Endodermal cell (in vitro differentiated cells): ENCODE measurements at regions not wholly inside any gene's neighbourhood (a gene's known extent, or its start where the extent isn't known, plus 50 kb on each side); places are given as distances from the start of the nearest gene placed in this dataset.

Experiments used
- DNase-seq: peaks from one replicate; pipeline ENCODE4 v3.0.0-alpha.2; 2017
- H3K27ac ChIP-seq: 2 replicates; pipeline ENCODE4 v1.5.1; 2013; ENCODE audit warnings: mild to moderate bottlenecking, low read depth, low read length, moderate library complexity
- H3K27me3 ChIP-seq: 2 replicates; pipeline ENCODE4 v1.6.1; 2013; ENCODE audit warnings: mild to moderate bottlenecking, low read length, moderate library complexity; ENCODE audit not compliant: insufficient read depth, control insufficient read depth, poor library complexity, severe bottlenecking
- H3K36me3 ChIP-seq: 2 replicates; pipeline ENCODE4 v1.7.0; 2013; ENCODE audit warnings: mild to moderate bottlenecking, low read length, moderate library complexity; ENCODE audit not compliant: control insufficient read depth, insufficient read depth
- H3K4me1 ChIP-seq: one replicate; pipeline ENCODE4 v1.7.0; 2013; ENCODE audit warnings: low read length; ENCODE audit not compliant: control insufficient read depth, insufficient read depth
- H3K4me3 ChIP-seq: 2 replicates; pipeline ENCODE4 v1.5.1; 2013; ENCODE audit warnings: mild to moderate bottlenecking, low read length, moderate library complexity
- H3K9ac ChIP-seq: 2 replicates; pipeline ENCODE4 v1.6.1; 2013; ENCODE audit warnings: mild to moderate bottlenecking, low read length, moderate library complexity; ENCODE audit not compliant: poor library complexity, severe bottlenecking; ENCODE audit errors: extremely low read depth
- H3K9me3 ChIP-seq: 2 replicates; pipeline ENCODE4 v1.6.1; 2013; ENCODE audit warnings: mild to moderate bottlenecking, low read length, moderate library complexity; ENCODE audit not compliant: control insufficient read depth
- H3K27ac Mint-ChIP-seq: 2 replicates; pipeline ENCODE4 v1.8.0; 2020; ENCODE audit warnings: mixed read lengths
- H3K27me3 Mint-ChIP-seq: 2 replicates; pipeline ENCODE4 v1.8.0; 2021; ENCODE audit warnings: mild to moderate bottlenecking, mixed read lengths; ENCODE audit not compliant: insufficient read depth
- H3K36me3 Mint-ChIP-seq: 2 replicates; pipeline ENCODE4 v1.8.0; 2020; ENCODE audit warnings: low read depth, mixed read lengths
- H3K4me1 Mint-ChIP-seq: 2 replicates; pipeline ENCODE4 v1.8.0; 2020; ENCODE audit warnings: mixed read lengths
- H3K4me3 Mint-ChIP-seq: 2 replicates; pipeline ENCODE4 v1.8.0; 2020; ENCODE audit warnings: mild to moderate bottlenecking, moderate library complexity, mixed read lengths
- H3K9me3 Mint-ChIP-seq: 2 replicates; pipeline ENCODE4 v1.8.0; 2020; ENCODE audit warnings: mild to moderate bottlenecking, mixed read lengths
- CTCF ChIP-seq: fragments of 200-600 bp; sonication (generic); conservative IDR thresholded peaks from 2 replicates; pipeline ENCODE4 v1.5.0; 2021; ENCODE audit warnings: antibody characterized with exemption, mild to moderate bottlenecking
- WGBS, 2 experiments: methylation state at CpG; one replicate each; pipeline versions ENCODE4 v1.1.5 to v1.1.7; 2013; ENCODE audit warnings: missing lambda C conversion rate in 2 of 2, mixed read lengths in 1 of 2; ENCODE audit not compliant: insufficient coverage in 1 of 2, insufficient read length in 1 of 2; 5-methylcytosine and 5-hydroxymethylcytosine counted together

DNA sequence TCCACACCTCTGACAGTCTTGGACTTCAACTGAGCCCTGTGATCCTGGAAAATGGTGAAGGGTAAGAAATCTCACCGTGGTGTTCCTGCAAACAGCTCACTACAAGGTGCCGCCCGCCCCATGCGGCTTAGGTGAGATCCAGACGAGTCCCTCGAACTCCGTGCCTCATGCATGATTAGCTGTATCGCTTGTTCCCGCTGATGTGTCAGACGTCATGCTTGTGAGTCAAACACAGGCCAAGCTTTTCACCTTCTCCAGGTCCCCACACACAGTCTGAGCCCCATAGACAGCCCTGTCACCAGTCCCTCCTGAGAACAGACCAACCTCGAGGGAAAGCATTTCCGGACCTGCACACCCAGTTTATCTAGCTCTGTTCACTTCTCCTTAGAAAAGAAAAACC is 740.5 kb downstream of the GALR1 start:
- DNase-seq: no peak
- H3K36me3 ChIP-seq: no peaks in the 10 kb centered on the region
- no peak overlapping the region for H3K9ac ChIP-seq
- TF ChIP-seq CTCF: no peak
- Mint-ChIP-seq H3K4me1 (no peaks in the 10 kb centered on the region), H3K36me3 (no peaks in the 10 kb centered on the region), H3K27ac (no peak overlapping the region), H3K9me3 (no peaks in the 10 kb centered on the region), H3K27me3 (no peaks in the 10 kb centered on the region), H3K4me3 (no peak overlapping the region)
- no peak overlapping the region for H3K4me3 ChIP-seq
- no peaks in the 10 kb centered on the region for H3K4me1 ChIP-seq
- 92 to 96% methylated on average over 11 to 12 of the region's 12 CpGs for WGBS, 2 experiments
- no peaks in the 10 kb centered on the region for H3K9me3 ChIP-seq
- H3K27me3 ChIP-seq: no peaks in the 10 kb centered on the region
- H3K27ac ChIP-seq: no peak overlapping the region

DNA sequence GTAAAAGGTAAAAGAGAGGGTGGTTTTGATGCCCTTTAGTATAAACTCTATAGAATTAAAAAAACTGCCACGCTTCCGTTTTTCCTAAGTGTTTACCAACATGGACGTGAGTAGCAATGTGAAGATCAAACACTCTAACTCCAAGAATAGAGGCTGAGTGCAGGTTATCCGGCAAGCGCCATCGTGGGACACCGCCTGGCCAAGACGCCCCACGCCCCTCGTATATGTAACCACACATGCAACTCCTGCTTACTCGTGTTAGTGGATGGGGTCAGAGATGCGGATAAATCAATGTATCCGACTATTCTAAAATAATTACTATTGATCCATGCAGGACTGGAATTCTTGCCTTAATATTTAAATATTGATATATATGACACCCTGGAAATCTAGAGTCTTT is 741.3 kb downstream of the GALR1 start:
- no peak for TF ChIP-seq CTCF
- H3K4me1 ChIP-seq: no peaks in the 10 kb centered on the region
- no peaks in the 10 kb centered on the region for H3K4me1 Mint-ChIP-seq
- H3K27me3 Mint-ChIP-seq: no peaks in the 10 kb centered on the region
- H3K9ac ChIP-seq: no peak overlapping the region
- H3K4me3 Mint-ChIP-seq: no peak overlapping the region
- no peak for DNase-seq
- WGBS, 2 experiments: 99 to 100% methylated on average over 8 to 12 of the region's 13 CpGs
- no peaks in the 10 kb centered on the region for H3K27me3 ChIP-seq
- H3K27ac Mint-ChIP-seq: no peak overlapping the region
- no peak overlapping the region for H3K4me3 ChIP-seq
- no peak overlapping the region for H3K27ac ChIP-seq
- H3K36me3 ChIP-seq: no peaks in the 10 kb centered on the region
- no peaks in the 10 kb centered on the region for H3K9me3 Mint-ChIP-seq
- H3K36me3 Mint-ChIP-seq: no peaks in the 10 kb centered on the region
- no peaks in the 10 kb centered on the region for H3K9me3 ChIP-seq

DNA sequence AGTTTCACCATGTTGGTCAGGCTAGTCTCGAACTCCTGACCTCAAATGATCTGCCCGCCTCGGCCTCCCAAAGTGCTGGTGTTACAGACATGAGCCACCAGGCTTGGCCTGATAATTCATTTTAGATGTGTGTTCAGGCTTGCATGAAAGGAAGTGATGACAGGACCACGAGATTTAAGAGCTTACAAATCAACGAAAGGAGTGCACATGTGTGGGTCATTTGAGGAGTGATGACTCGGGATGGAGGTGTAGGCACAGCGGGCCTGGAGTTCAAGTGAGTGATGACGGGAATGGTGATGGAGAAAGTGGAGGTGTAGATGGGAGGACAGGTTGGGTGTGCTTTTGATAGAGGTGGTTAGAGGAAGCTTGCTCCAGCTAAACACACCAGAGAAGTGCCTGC is 742.4 kb downstream of the GALR1 start:
- Histone ChIP-seq H3K36me3 (no peaks in the 10 kb centered on the region), H3K27me3 (no peaks in the 10 kb centered on the region), H3K9me3 (no peaks in the 10 kb centered on the region), H3K27ac (no peak overlapping the region), H3K4me1 (no peaks in the 10 kb centered on the region), H3K9ac (no peak overlapping the region), H3K4me3 (no peak overlapping the region)
- Mint-ChIP-seq H3K27me3 (no peaks in the 10 kb centered on the region), H3K27ac (no peak overlapping the region), H3K36me3 (no peaks in the 10 kb centered on the region), H3K9me3 (no peaks in the 10 kb centered on the region), H3K4me3 (no peak overlapping the region), H3K4me1 (no peaks in the 10 kb centered on the region)
- no peak for DNase-seq
- no peak for TF ChIP-seq CTCF
- WGBS, 2 experiments: 95 to 96% methylated on average over 6 to 8 of the region's 8 CpGs
